ENCODE measurements at regions not wholly inside any gene's neighbourhood (a gene's known extent, or its start where the extent isn't known, plus 50 kb on each side); places are given as distances from the start of the nearest gene placed in this dataset.

- no peaks in the 10 kb centered on the region for H3K36me3 ChIP-seq
- no peaks in the 10 kb centered on the region for H3K4me1 ChIP-seq
- H3K27ac ChIP-seq: no peak overlapping the region
- intact Hi-C loops (cut with DNase I; ENCODE audit: low total_unique reads): no loop called here
- H3K4me3 ChIP-seq: no peak overlapping the region
- in situ Hi-C loops (cut with MboI; ENCODE audit: low pct_ligation_motif_present in 1 of 4, low pct_unique_long_range_greater_than_20kb in 1 of 4, low sequenced_read_pairs in 3 of 4): no loop called here
- WGBS, 2 donors (ENCODE audit: low coverage in 1 of 2): 88 to 92% methylated on average over 2 of the region's 2 CpGs
- no peaks in the 10 kb centered on the region for H3K27me3 ChIP-seq
- no peak for DNase-seq
- H3K9me3 ChIP-seq: no peaks in the 10 kb centered on the region
- no peak for TF ChIP-seq EP300 (IDR thresholded peaks at IDR 0.05; ENCODE audit: low read depth)
- no peak for TF ChIP-seq CTCF (IDR thresholded peaks at IDR 0.05)
- no peak for TF ChIP-seq POLR2A (IDR thresholded peaks at IDR 0.05)
- TF ChIP-seq POLR2AphosphoS5 (IDR thresholded peaks at IDR 0.05): no peak
Measured at GRCh38 chr10:55358539-55358938, 557.5 kb upstream of the PCDH15 start.

DNA sequence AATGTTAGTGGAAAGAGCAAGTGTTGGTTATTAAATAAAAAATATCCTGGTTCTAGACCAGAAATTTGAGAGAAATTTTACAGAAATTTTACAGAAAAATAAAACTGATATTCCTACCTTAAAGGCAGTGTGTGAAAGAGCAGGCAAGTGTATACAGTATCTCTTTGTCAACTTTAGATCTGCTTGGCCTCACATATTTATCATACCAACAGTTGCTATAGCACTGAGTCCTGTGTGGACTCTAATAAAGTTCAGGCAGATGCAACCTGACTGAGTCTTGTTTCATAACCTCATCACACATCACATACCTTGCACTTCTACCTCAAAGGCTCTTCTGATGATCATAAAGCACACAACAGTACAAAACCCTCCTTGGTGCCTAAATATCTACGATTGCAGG lies 552.4 kb upstream of the PCDH15 start:
- no peak for DNase-seq
- TF ChIP-seq EP300 (IDR thresholded peaks at IDR 0.05; ENCODE audit: low read depth) (no peak), CTCF (IDR thresholded peaks at IDR 0.05) (no peak), POLR2AphosphoS5 (IDR thresholded peaks at IDR 0.05) (no peak), POLR2A (IDR thresholded peaks at IDR 0.05) (no peak)
- Histone ChIP-seq H3K4me3 (no peak overlapping the region), H3K36me3 (no peaks in the 10 kb centered on the region), H3K27ac (no peak overlapping the region), H3K4me1 (no peaks in the 10 kb centered on the region), H3K9me3 (no peaks in the 10 kb centered on the region), H3K27me3 (no peaks in the 10 kb centered on the region)
- in situ Hi-C loops (cut with MboI; ENCODE audit: low pct_ligation_motif_present in 1 of 4, low pct_unique_long_range_greater_than_20kb in 1 of 4, low sequenced_read_pairs in 3 of 4) (no loop called here), intact Hi-C loops (cut with DNase I; ENCODE audit: low total_unique reads) (no loop called here)
- 60 to 70% methylated on average over 1 of the region's 1 CpG for WGBS, 2 donors (ENCODE audit: low coverage in 1 of 2)

DNA sequence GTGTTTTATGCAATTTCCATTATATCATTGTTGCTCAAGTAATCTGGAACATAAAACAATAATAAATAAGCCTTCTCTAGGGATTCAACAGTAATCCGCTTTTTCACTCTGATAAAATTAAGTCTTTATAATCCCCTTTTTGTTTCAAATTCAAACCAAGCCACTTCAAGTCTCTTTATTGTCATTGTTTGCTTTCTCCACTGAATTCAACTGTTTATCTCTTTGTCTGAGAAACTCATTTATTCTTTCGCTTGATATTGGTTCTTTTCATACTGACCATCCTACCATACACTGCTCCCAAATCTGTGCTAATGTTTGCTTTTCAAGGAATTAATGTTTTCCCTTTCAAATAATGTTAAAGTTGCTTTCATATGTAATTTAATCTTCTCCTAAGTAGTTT lies 550.4 kb upstream of the PCDH15 start:
- H3K4me3 ChIP-seq: no peak overlapping the region
- intact Hi-C loops (cut with DNase I; ENCODE audit: low total_unique reads): no loop called here
- no peaks in the 10 kb centered on the region for H3K9me3 ChIP-seq
- WGBS, 2 donors (ENCODE audit: low coverage in 1 of 2): 49 to 66% methylated on average over 2 of the region's 2 CpGs
- no peaks in the 10 kb centered on the region for H3K36me3 ChIP-seq
- TF ChIP-seq CTCF (IDR thresholded peaks at IDR 0.05): no peak
- no peak for TF ChIP-seq EP300 (IDR thresholded peaks at IDR 0.05; ENCODE audit: low read depth)
- TF ChIP-seq POLR2A (IDR thresholded peaks at IDR 0.05): no peak
- no peak for TF ChIP-seq POLR2AphosphoS5 (IDR thresholded peaks at IDR 0.05)
- H3K4me1 ChIP-seq: no peaks in the 10 kb centered on the region
- no peak for DNase-seq
- in situ Hi-C loops (cut with MboI; ENCODE audit: low pct_ligation_motif_present in 1 of 4, low pct_unique_long_range_greater_than_20kb in 1 of 4, low sequenced_read_pairs in 3 of 4): no loop called here
- H3K27me3 ChIP-seq: no peaks in the 10 kb centered on the region
- no peak overlapping the region for H3K27ac ChIP-seq

GRCh38 chr10:55348534-55348933 lies 547.5 kb upstream of the PCDH15 start:
- in situ Hi-C loops (cut with MboI; ENCODE audit: low pct_ligation_motif_present in 1 of 4, low pct_unique_long_range_greater_than_20kb in 1 of 4, low sequenced_read_pairs in 3 of 4) (no loop called here), intact Hi-C loops (cut with DNase I; ENCODE audit: low total_unique reads) (no loop called here)
- Histone ChIP-seq H3K4me1 (no peaks in the 10 kb centered on the region), H3K36me3 (no peaks in the 10 kb centered on the region), H3K4me3 (no peak overlapping the region), H3K27me3 (no peaks in the 10 kb centered on the region), H3K9me3 (no peaks in the 10 kb centered on the region), H3K27ac (no peak overlapping the region)
- TF ChIP-seq CTCF (IDR thresholded peaks at IDR 0.05): no peak
- TF ChIP-seq POLR2AphosphoS5 (IDR thresholded peaks at IDR 0.05): no peak
- TF ChIP-seq EP300 (IDR thresholded peaks at IDR 0.05; ENCODE audit: low read depth): no peak
- TF ChIP-seq POLR2A (IDR thresholded peaks at IDR 0.05): no peak
- no peak for DNase-seq
